ENCODE measurements at regions not wholly inside any gene's neighbourhood (a gene's known extent, or its start where the extent isn't known, plus 50 kb on each side); places are given as distances from the start of the nearest gene placed in this dataset.
A peak's percentile ranks its signal among the peaks of the same experiment; 100 is the strongest.

DNA sequence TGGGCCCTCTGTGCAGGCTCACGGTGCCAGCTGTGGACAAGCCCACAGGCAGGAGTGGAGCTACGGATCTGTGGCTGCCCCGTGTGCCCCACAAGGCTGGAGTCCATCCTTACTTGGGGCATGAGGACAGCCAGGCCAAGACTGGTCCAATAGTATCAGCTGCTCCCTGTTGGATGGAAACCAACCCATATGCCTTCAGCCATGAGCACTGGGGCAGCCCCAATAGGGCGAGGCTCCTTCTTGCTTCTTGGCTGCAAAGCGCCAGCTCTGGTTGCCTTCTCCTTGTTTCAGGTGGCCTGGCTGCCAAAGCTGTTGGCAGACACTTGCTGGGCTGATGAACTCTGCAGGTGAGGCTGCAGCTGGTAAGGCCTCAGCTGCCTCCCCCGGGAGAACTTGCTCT lies 188.0 kb downstream of the ENGASE start:
- no peak for DNase-seq

DNA sequence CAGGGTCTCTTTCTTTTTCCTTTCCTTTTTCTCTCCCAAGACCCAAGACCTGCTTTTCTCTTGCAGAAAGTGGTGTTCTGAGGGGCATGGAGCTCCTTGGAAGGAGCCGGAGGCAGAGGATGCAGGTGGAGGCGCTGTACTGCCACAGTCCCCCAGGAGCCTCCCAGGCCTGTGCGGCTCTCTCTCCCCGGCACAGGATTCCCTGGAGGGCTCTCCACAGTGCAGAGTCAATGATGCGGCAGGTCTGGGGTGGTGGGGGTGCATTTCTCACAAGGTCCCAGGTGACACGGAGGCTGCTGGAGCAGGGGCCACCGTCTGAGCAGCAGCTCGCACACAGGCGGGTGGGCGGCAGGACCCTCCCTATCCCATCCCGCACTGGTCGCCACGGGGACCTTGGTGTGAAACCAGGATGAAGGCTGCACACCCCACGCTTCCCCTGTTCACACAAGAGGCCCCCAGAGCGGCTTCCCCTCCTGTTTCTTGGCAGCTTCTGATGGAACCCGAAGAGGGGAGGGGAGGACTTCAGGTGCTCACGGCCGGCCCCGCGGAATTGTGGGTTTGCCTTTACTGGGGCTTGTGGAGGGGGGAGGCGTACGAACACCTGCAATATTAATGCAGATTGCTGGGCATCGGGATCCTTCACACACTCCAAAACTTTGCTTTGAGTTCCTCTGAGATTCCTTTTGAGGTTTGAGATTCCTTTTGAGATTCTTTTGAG lies 186.9 kb downstream of the ENGASE start:
- no peak for DNase-seq

DNA sequence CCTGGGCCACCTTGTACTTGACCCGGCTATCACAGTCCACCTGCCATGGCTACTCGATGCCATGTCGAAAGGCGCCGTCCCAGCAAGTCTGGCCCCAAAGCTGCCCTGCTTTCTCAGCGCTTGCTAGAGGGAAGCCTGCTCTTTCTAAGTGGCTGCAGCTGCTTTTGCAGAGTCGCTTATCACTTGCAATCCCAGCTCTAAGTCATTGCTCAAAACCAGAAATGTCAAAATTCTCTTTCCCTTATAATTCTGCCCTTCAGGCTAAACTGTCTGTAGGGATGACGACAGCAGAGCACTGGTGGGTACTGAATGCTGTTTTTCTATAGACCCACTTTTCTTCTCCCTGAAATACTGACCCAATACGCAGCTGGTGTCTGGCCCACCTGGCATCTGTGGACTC lies 184.2 kb downstream of the ENGASE start:
- DNase-seq, result no peak

DNA sequence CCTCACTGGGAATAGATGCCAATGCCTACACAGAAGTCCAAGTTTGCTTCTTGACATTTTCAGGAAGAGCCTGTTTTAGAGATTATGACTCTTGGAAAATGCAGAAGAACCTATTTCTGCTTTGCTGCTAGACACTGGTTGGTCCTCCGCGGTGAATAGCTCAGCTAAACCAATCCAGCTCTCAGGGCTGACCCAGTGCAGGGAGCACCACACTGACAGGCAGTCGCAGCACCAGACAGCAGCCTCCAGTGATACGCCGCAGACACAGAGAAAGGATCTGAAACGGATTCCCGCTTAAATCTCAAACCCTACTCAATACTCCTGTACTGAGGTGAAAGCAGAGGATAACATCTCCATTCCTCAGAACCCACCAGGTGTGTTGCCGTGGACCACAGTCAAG lies 183.4 kb downstream of the ENGASE start:
- DNase-seq, result no peak

DNA sequence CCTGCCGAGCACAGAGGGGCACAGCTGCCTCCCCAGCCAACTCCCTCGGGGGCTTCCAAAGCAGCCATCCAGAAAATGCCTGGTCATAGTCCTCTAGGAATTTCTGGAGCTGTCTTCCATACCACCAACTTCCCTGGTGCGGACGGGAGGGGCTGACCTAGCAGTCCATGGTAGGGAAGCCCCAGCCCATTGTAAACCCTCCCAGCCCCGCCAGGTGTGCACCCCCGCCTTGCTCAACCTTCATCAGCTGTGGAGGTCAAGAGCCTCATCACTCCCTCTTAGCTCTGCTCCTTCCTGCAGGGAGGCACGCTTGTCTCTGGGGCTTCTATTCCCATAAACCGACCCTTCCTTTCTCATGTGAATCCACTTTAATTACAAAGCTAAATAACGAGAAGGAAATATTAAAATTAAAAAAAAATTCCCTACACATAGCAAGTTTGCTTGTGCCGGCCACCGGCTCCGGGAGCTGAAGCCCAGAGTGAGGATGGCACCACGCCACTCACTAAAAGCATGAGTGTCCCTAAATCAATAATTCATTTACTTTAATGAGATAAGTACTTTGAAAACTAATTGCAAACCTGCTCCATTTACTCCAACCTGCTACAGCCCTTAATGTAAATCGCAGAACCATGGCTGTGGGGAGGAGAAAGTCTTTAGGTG lies 181.4 kb downstream of the ENGASE start:
- DNase-seq, result no peak

DNA sequence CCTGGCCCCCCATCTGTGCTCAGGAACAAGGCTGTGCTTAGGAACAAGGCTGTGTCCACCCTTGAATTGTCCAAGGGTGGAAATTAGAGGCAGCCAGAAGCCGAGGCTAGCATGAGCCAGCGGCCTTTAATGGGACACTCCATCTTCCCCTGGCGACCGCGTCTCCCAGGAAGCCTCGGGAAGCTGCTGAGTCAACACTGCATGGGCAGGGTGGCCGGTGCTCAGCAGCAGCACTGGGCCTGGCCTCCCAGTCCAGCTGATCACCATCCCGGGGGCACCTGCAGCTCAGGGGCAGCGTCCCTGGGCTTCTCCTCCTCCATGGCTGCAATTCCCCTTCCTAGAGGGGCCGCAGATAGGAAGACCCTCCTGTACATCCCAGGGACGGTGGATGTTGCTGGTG lies 180.8 kb downstream of the ENGASE start:
- DNase-seq, result no peak

DNA sequence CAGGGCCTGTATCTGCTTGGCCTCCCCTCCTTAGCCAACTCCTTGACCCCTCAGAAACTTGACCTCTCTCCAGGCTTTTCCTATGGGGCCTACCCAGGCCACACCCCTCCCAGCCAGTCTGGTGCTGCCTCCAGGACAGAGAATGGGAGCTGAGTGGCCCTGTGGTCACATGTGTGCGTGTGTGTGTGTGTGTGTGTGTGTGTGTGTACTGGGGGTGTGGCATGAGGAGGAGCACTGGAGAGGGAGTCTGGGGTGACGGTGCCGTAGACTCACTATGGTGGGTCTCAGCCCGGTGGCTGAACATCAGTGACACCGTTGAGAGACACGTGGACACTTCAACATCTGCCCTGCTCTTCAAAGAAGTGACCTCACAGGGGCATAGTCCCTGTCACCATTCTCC lies 180.4 kb downstream of the ENGASE start:
- DNase-seq, result no peak

DNA sequence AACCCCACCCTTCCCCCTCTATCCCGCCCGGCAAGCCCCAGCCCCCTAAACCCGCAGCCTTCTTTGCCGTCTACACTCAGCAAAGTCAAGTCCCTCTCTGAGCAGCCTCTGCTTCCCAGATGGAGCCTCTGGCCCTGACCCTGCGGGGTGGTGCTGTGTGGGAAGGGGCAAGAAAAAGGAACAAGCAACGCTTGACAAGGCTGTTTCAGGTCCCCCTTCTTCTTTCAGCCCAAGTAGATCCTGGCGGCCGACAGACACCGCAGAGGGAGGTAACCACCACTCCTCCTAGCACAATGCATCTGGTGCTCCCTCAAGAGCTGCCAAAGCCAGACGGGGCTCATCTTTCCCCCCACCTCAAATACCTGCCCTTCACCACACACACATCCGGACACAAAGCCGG lies 178.3 kb downstream of the ENGASE start:
- peak; percentile 73 for DNase-seq

DNA sequence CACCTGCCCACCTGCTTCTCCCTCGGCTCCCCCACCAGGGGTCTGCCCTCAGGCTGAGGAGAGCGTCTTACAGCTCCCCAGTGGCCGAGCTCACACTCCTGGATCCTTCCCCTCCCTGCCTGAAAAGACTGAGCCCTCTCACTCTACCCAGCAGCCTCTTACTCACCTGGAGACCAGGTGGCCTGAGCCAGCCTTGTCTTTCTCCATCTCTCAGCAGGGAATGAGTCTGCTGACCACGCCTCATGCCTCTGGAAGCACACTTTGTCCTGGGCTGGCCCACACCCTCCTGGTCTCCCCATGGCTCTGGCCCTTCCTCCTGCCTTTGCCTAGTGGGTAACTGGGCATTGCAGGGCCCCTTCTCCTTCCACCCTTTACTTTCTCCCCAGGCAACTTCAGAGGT lies 177.2 kb downstream of the ENGASE start:
- DNase-seq, result no peak

DNA sequence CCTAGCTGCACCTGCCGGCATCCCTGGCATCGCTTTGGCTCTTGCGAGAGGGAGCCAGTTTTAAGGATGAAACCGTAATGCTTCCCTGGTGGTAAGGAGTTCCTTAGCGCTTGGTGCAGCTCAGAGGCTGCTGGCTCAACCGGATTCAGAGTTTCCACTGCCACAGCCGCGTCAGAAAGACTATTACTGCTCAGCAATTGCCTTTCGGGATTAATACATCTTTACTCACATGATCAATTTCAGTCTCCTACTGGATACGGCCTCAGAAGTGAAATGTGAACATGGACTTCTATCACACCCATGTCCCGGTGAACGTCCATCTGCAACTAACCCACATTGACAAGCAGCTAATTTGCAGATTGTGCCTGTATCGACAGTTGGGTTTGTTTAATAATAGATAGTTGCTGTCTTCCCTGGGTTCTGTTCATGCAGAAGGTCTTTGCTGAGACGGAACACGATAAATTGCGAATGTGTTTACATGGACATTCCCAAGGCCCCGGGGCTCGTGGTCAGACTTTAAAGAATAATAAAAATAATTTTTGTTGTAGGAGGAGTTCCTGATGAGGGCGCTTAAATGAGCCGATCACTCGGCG lies 175.4 kb downstream of the ENGASE start:
- no peak for DNase-seq

DNA sequence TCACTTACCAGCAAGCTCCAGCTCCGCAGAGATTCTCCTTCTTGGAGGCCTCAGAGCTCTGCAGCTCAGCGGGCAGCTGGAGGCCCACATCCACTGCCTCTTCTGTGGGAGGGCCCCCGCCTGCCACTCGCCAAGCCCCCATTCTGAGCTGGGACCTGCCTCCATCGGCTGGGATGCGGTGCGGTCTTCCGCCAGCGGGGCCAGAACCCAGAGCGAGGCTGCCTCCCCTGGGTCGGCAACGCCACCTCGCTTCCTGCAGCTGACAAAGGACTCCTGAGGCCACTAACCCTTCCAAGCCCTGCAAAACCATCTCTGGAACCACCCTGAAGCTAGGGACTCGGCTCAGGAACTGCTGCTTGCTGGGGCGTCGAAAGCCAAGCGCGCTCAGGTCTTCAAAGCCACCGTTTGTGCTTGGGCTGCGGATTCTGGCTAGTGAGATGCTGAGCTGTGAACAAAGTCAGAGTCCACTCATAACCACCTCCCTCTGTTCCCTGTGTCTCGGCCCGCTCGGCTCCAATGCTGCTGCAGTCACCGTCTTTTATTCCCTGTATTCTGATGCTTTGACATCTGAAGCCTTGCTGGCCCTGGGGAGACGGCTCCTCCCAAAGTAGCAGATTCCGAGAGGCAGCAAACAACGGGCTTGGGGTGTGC lies 174.3 kb downstream of the ENGASE start:
- no peak for DNase-seq

DNA sequence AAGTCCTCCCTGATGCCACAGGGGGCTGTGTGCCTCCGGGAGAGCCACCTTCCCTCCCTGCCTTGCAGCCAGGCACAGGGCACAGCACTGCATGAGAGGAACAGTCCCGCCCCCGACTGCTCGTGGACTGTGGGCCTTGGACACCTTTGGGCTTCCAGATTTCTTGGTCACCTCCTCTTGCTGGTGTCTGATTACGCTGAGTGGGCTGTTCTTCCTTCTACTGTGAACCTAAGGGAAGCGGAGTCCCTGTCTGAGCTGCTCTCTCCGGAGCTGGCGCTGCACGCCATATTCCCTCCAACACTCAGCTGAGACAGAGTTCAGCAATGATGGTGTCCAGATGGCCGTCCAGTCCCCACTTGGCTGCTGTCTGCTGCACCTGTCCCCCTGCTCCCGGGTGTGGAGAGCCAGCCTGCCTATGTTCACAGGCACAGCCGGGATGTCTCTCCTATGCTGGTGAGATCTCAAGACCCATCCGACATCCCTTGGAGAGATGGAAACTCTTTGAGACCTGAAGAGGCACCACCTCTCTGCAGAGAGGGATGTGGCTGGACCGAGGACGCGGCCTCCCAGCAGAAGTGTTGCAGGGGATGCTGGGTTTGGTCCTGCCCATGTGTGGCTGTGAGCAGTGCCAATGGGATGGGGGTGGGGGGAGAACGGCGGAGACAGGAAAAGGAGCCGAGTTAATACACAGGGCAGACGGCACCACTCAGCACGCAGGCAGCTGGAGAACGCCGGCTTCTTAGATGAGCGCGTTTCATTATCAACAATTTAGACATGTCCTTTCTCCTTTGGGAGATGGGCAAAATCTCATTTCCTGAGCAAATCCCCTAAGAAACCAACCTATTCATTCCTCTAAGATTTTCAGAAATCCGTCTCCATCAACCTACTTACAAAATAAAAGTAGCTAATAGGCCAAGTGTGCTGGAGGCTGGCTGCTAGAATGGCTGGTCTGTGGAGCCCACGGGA lies 171.9 kb downstream of the ENGASE start:
- no peak for DNase-seq

DNA sequence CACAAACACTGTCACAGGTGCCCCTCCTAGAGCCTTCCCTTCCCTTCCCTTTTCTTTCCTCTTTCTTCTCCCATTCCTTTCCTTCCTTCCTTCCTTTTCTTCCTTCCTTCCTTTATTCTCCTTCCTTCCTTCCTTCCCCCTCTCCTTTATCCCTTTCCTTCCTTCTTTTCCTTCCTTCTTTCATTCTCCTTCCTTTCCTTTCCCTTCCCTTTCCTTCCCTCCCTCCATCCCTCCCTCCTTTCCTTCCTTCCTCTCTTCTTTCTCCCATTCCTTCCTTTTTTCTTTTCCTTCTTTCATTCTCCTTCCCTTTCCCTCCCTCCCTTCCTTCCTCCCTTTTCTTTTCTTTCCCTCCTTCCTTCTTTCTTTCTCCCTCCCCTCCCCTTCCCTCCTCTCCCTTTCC lies 170.0 kb downstream of the ENGASE start:
- DNase-seq, result no peak

DNA sequence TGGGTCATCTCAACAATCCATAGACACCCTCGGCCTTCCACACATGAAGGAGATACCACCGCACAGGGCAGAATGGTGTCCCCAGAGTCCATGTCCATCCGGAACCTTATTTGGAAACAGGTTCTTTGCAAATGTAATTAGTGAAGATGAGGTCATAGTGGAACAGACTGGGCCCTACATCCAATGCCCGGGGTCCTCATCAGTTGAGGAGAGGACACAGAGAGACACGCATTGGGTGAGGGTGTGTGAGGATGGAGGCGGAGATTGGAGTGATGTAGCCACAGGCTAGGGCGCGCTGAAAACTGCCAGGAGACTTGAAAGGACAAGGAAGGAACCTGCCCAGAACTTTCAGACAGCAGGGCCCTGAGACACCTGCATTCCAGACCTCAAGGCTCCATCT lies 169.4 kb downstream of the ENGASE start:
- no peak for DNase-seq

DNA sequence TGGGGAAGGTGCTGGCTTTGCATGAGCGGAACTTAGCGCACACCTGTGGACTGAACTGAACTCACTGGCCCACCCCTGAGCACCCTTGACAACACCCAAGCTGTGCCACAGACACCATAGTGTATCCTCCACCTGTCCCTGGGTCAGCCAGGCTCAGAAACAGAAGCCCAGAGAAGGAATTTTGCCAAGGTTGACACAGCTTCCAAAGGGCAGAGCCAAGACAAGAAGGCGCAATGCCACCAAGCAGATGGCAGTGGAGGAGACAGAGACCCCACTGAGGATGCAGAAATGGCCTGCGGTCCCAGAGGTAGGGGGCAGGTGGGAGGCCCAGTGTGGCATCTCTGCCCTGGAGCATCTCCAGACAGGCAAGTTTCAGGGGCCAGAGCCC lies 169.0 kb downstream of the ENGASE start:
- no peak for DNase-seq

DNA sequence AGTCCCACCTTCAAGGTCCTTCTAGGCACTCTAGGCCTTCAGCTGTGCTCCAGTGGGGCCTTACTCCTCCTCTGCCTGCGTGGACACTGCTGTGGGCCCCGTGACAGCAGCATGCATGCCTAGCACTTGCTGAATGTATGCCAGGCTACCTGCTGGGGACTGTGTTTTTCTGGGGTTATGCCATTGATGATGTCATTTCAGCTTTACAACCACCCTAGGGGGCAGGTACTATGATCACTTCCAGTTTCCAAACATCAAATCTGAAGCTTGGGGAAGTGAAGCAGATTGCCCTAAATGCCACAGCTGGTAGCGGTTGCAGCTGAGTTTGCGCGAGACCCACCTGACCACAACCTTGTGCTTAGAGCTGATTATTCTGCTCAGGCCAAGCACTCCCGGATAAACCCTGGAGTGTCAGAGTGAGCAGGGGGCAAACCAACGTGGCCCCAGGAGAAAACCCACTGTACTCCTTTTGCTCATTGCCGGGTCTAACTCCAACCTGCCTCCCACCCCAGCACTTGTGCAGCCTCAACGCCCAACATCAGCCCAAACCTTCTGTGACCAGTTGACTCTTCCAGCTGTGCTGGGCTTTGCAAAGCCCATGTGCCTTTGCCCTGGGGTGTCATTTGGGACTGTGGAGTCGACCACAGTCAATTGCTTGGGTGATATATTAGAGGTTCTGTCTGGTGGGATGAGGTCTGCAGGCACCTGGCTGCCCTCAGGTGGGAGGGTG lies 168.4 kb downstream of the ENGASE start:
- no peak for DNase-seq

DNA sequence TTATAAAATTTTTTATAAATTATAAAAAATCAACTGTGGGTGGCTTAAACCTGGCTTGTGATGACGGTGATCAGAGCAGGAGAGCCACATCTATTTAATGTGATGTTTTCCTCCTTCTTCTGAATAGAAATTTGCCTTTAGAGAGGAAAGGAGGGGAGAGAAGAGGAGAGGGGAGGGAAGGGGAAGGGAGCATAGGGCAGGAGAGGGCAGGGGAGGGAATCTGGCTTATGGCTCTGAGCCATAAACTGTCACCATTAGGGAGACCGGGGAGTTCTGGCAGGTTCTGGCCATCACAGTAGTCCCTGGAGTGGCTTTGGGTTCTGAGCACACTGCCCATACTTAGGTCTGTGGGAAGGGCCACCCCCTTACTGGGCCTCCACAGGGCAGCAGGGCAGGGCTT lies 167.8 kb downstream of the ENGASE start:
- no peak for DNase-seq

DNA sequence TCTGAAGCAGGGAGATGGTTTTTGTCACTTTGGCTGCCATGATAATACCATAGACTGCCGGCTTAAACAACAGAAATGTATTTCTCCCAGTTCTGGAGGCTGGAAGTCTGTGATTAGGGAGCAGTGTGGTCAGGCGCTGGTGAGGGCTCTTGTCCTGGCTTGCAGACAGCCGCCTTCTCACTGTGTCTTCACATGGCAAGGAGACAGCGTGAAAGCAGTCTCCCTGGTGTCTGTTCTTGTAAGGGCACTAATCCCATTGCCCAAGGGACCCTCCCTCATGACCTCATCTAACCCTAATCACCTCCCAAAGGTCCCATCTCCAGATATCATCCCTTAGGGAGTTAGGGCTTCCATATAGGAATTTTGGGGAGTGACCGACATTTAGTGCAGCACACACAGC lies 167.0 kb downstream of the ENGASE start:
- no peak for DNase-seq

DNA sequence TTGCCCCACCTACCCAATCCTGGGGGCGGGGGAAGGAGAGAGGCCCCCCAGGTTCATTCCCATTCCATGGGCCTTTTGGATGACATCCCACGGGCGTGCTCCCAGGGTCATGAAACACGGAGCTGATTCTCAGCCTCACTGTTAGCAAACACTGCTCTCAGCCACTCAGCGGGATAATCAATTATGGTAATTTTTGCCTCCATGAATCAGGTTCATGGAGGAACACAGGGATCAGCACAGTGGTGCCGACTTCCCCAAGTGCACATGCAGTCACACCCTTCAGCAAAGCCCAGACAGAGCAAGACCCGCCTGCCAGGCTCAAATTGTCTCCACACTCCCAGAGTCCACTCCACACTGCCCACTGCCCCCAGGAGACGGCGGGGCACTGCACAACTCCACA lies 164.6 kb downstream of the ENGASE start:
- DNase-seq, result no peak

DNA sequence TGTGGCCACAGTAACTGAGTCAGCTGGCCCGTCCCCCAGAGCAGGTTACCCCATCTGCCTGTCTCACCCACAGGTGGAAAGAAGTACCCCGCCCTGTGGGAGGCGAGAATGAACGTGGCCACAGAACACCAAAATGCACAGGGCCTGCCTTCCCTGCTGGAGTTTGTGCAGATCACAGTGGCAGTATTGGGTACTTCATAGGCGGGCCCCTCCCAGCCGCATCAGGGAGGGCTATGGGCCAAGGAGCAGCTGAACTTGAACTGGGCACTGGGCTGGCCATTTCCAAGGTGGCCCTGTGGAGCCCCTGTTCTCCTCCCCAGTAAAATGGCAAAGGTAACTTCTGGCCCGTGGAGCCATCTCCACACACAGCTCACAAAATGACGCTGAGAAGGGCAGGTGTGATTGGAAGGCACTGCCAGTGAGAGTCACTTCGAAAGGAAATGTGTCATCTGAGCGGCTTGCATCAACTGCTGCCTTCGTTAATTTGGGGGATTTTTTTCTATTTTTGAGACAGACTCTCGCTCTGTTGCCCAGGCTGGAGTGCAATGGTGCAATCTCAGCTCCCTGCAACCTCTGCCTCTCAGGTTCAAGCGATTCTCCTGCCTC lies 162.9 kb downstream of the ENGASE start:
- no peak for DNase-seq

DNA sequence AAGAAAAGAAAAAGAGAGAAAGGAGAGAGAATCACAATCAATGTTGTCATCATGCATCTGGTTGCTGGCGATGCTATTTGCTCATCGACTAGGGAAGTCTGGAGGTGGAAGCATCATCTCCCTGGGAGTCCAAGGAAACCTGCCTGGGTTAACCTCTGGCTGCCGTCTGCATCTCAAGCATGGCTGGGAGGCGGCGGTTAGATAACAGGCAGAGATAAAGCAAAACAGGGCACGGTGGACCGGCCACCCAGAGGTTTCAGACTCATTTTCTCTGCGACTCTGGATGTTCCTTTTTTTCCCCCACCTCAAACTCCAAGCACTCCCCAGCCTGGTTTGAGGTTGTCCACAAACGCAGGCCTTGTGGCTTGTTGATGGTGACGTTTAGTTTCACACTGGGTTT lies 161.2 kb downstream of the ENGASE start:
- DNase-seq, result no peak
